ENCODE measurements at regions not wholly inside any gene's neighbourhood (a gene's known extent, or its start where the extent isn't known, plus 50 kb on each side); places are given as distances from the start of the nearest gene placed in this dataset.

GRCh38 chr1:222346955-222347354, 200.9 kb downstream of the HHIPL2 start:
- no peak for TF ChIP-seq TAF1 (IDR thresholded peaks at IDR 0.05; ENCODE audit: borderline replicate concordance, low read depth, low read length)
- TF ChIP-seq SIN3A (IDR thresholded peaks at IDR 0.05; ENCODE audit: borderline replicate concordance, low read depth, low read length): no peak
- no peak for TF ChIP-seq GATA2 (CRISPR knock-in tag; IDR thresholded peaks at IDR 0.05)
- TF ChIP-seq CTCF (IDR thresholded peaks at IDR 0.05): no peak
- no peak for TF ChIP-seq EZH2phosphoT487 (IDR thresholded peaks at IDR 0.05; ENCODE audit: borderline replicate concordance, low read depth)
- no peak for TF ChIP-seq USF2 (IDR thresholded peaks at IDR 0.05; ENCODE audit: borderline replicate concordance, low read depth, low read length)
- no peak for TF ChIP-seq POLR2AphosphoS5 (IDR thresholded peaks at IDR 0.05; ENCODE audit: low read depth, low read length)
- no peak for TF ChIP-seq GABPA (IDR thresholded peaks at IDR 0.05; ENCODE audit: low read depth)
- no peak for TF ChIP-seq ELF1 (IDR thresholded peaks at IDR 0.05)
- TF ChIP-seq SMC3 (IDR thresholded peaks at IDR 0.05; ENCODE audit: low read depth, low read length): no peak
- no peak for TF ChIP-seq TCF12 (IDR thresholded peaks at IDR 0.05)
- no peak for TF ChIP-seq RXRA (IDR thresholded peaks at IDR 0.05; ENCODE audit: borderline replicate concordance, low read depth)
- TF ChIP-seq, protein P1, sequence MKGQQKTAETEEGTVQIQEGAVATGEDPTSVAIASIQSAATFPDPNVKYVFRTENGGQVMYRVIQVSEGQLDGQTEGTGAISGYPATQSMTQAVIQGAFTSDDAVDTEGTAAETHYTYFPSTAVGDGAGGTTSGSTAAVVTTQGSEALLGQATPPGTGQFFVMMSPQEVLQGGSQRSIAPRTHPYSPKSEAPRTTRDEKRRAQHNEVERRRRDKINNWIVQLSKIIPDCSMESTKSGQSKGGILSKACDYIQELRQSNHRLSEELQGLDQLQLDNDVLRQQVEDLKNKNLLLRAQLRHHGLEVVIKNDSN (IDR thresholded peaks at IDR 0.05; ENCODE audit: borderline replicate concordance, low read depth): no peak
- TF ChIP-seq FOSL2 (IDR thresholded peaks at IDR 0.05; ENCODE audit: borderline replicate concordance, low read depth): no peak
